PC-3 (cell line): ENCODE measurements at regions not wholly inside any gene's neighbourhood (a gene's known extent, or its start where the extent isn't known, plus 50 kb on each side); places are given as distances from the start of the nearest gene placed in this dataset.

Source experiments
- CTCF ChIP-seq: fragments of 300-600 bp; sonication (generic); conservative IDR thresholded peaks from 2 replicates; pipeline ENCODE4 v1.5.1; 2017; ENCODE audit warnings: antibody characterized with exemption, low read depth, mild to moderate bottlenecking, low read length
- EZH2 ChIP-seq: fragments of 300-600 bp; sonication (generic); IDR thresholded peaks from one replicate; pipeline ENCODE4 v1.6.1; 2017; ENCODE audit warnings: antibody characterized with exemption, mild to moderate bottlenecking, low read length; ENCODE audit not compliant: unreplicated experiment
- EZH2phosphoT487 ChIP-seq: fragments of 300-600 bp; sonication (generic); IDR thresholded peaks from 2 replicates; pipeline ENCODE4 v1.6.1; 2018; ENCODE audit warnings: mild to moderate bottlenecking, antibody characterized with exemption, low read length, borderline replicate concordance

GRCh38 chr11:22957786-22958185, 97.5 kb upstream of the CCDC179 start:
- TF ChIP-seq CTCF (no peak), EZH2 (no peak), EZH2phosphoT487 (no peak)
